Spleen (tissue), 11 donors: ENCODE measurements at regions not wholly inside any gene's neighbourhood (a gene's known extent, or its start where the extent isn't known, plus 50 kb on each side); places are given as distances from the start of the nearest gene placed in this dataset.

Source experiments
- DNase-seq: peaks from one replicate; pipeline ENCODE4 v3.0.0-alpha.2; 2020
- H3K27ac ChIP-seq, 8 donors: fragments of 200-600 bp; sonication (generic) in 7 of 8; 1 replicate in 4 of 8; 2 replicates in 4 of 8; pipeline versions ENCODE4 v1.5.0 to v1.8.0; 2016 to 2021; ENCODE audit warnings: inconsistent platforms in 4 of 8, mild to moderate bottlenecking in 4 of 8, moderate library complexity in 1 of 8
- H3K27me3 ChIP-seq, 7 donors: fragments of 200-600 bp; sonication (generic) in 6 of 7; replicated peaks in 1 of 7; 1 replicate in 4 of 7; 2 replicates in 3 of 7; pipeline versions ENCODE4 v1.5.0 to v1.8.0; 2016 to 2021; ENCODE audit warnings: inconsistent platforms in 3 of 7, mild to moderate bottlenecking in 1 of 7
- H3K36me3 ChIP-seq, 6 donors: fragments of 200-600 bp; sonication (generic) in 5 of 6; 1 replicate in 4 of 6; 2 replicates in 2 of 6; pipeline versions ENCODE4 v1.5.0 to v1.8.0; 2016 to 2021; ENCODE audit warnings: inconsistent platforms in 2 of 6
- H3K4me1 ChIP-seq, 6 donors: fragments of 200-600 bp; sonication (generic) in 5 of 6; 1 replicate in 3 of 6; 2 replicates in 3 of 6; pipeline versions ENCODE4 v1.5.0 to v1.8.0; 2016 to 2021; ENCODE audit warnings: inconsistent platforms in 3 of 6
- H3K4me3 ChIP-seq, 8 donors: fragments of 200-600 bp; sonication (generic) in 7 of 8; 1 replicate in 4 of 8; 2 replicates in 4 of 8; pipeline versions ENCODE4 v1.5.0 to v1.8.0; 2016 to 2021; ENCODE audit warnings: inconsistent platforms in 4 of 8, mild to moderate bottlenecking in 4 of 8, moderate library complexity in 2 of 8
- H3K9me3 ChIP-seq, 8 donors: fragments of 200-600 bp; sonication (generic) in 7 of 8; 1 replicate in 4 of 8; 2 replicates in 4 of 8; pipeline versions ENCODE4 v1.5.0 to v1.8.0; 2016 to 2021; ENCODE audit warnings: inconsistent platforms in 4 of 8
- POLR2A ChIP-seq, 3 donors: fragments of 450-650 bp; IDR thresholded peaks; one replicate each; pipeline ENCODE4 v1.5.1; 2017; ENCODE audit warnings: antibody characterized with exemption in 3 of 3, mild to moderate bottlenecking in 1 of 3
- POLR2AphosphoS5 ChIP-seq, 3 donors: sonication (generic); formaldehyde crosslinking; IDR thresholded peaks; one replicate each; pipeline ENCODE4 v1.5.1; 2017; ENCODE audit warnings: antibody characterized with exemption in 3 of 3
- WGBS, 5 donors: extraction: QIAGEN DNeasy Blood & Tissue Kit in 3 of 5; methylation state at CpG; one replicate each; pipeline versions ENCODE4 v1.1.5 to v1.1.7; 2013 to 2018; 5-methylcytosine and 5-hydroxymethylcytosine counted together
- intact Hi-C: fragments of 100-400 bp; cut with DNase I; formaldehyde crosslinking; loops from one replicate; pipeline ENCODE4 v1.15.0; 2023; ENCODE audit warnings: low total_unique reads
- TF ChIP-seq, protein P1 (sequence below), 11 experiments: fragments of 200-600 bp in 7 of 11; fragments of 450-650 bp in 4 of 11; sonication (generic) in 4 of 11; IDR thresholded peaks in 8 of 11; conservative IDR thresholded peaks in 3 of 11; 1 replicate in 7 of 11; 2 replicates in 4 of 11; pipeline versions ENCODE4 v1.4.0 to v1.8.0; 2016 to 2021; ENCODE audit warnings: antibody characterized with exemption in 11 of 11, inconsistent platforms in 4 of 11, mild to moderate bottlenecking in 1 of 11
- donor health status: healthy with polysubstance abuse.
- donor health status: DM: no; HTN: no; CAD: no; lungs with moderate emphysema.
- donor health status: DM: no; HTN: no; CAD: no.
- donor health status: Bipolar disorder and iron deficiency.
- donor health status: healthy.
- donor health status: DM: no; HTN: no; CAD: no.
- donor health status: DM: yes; HTN: yes; CAD: no.

DNA sequence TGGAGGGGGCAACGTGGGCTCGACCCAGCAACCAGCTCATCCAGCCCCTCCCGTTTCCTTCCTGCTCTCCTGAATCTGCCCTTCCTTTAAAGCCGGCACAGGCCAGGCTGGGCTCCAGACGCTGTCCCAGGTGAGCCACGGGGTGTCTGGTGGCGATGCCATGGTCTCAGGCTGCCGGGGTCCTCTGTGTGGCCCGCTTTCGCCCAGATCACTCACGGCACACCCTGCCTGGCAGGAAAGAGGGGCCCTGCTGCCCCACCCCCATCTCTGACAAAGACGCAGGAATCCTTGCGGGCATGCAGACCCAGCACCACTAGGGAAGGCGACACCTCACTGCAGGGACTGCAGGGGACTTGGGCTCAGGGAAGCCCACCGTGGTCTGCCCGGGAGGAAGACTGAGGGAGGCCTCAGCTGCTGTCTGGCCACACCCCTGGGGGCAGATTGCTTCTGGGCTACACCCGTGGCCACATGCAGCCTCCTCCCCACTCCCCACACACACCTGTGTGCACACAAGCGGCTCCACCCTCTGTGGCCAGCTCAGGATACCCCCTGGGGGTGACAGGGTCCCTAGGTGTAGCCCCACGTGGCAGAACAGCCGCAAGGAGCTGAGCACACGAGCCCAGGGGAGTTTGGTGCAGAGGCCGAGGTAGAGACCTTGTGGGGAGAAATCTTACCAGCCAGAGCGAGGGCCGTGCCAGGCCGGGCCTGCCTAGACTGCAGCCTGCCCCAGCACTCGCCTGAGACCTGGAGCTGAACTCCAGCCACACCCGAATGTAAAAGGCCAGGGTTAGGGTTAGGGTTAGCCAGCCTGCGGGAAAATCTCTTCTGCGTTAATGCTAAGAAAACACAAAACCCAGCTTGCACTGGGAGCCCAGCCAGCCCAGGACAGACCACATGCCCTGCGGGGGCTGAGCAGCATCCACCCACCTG, 104.6 kb downstream of the DLL1 start:
- Histone ChIP-seq H3K27ac (no peak overlapping the region), H3K9me3 (no peaks in the 10 kb centered on the region), H3K27me3 (peaks cover 0 to 30% (median 0%) of the 10 kb centered on the region in 7 donors), H3K4me1 (no peaks in the 10 kb centered on the region), H3K4me3 (no peak overlapping the region), H3K36me3 (no peaks in the 10 kb centered on the region)
- intact Hi-C loops, result no loop called here
- 69 to 77% (median 76%) methylated on average over 20 to 30 of the region's 30 CpGs for WGBS, 5 donors
- DNase-seq, result peak; percentile 66
- TF ChIP-seq POLR2A (IDR thresholded peaks at IDR 0.05), result no peak
- TF ChIP-seq, protein P1, sequence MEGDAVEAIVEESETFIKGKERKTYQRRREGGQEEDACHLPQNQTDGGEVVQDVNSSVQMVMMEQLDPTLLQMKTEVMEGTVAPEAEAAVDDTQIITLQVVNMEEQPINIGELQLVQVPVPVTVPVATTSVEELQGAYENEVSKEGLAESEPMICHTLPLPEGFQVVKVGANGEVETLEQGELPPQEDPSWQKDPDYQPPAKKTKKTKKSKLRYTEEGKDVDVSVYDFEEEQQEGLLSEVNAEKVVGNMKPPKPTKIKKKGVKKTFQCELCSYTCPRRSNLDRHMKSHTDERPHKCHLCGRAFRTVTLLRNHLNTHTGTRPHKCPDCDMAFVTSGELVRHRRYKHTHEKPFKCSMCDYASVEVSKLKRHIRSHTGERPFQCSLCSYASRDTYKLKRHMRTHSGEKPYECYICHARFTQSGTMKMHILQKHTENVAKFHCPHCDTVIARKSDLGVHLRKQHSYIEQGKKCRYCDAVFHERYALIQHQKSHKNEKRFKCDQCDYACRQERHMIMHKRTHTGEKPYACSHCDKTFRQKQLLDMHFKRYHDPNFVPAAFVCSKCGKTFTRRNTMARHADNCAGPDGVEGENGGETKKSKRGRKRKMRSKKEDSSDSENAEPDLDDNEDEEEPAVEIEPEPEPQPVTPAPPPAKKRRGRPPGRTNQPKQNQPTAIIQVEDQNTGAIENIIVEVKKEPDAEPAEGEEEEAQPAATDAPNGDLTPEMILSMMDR (IDR thresholded peaks at IDR 0.05 in 8 of 11, conservative IDR thresholded peaks at IDR 0.05 in 3 of 11), result no peak
- no peak for TF ChIP-seq POLR2AphosphoS5 (IDR thresholded peaks at IDR 0.05)

DNA sequence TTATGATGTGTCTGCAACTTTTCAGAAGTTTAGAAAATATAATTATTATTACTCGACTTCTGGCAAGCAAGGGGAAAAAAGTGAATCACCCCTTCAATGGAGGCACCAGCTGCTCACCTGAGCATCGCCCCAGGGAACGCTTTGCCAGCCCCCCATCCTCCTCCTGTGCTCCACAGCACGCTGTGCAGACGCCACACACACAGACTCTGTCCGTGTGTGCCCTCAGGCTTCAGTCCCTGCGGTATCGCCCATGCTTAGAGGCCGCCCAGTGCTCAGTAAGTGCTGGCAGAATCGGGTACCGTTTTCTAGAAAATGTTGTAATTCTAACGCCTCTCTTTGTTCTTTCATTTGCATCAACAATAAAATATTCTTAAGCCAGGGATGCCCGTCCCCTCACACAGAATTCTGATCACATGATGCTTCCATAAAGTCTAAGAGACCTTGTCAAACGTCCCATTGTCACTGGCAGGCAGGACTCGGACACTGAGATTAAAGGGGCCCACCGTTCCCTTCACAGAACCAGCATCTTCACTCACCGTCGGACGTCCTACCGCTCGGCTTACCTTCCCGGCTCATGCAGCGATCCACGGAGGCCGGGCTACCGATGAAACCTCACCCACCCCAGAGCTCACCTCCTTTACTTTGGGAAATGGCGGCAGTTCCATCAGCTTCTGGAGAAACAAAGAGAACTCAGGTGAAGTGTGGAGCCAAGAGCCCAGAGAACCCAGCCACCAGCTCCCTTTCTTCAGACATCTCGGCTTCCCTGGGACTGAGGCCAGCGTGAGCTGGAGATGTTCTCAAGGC, 105.5 kb downstream of the DLL1 start:
- intact Hi-C loops, result no loop called here
- no peak for TF ChIP-seq POLR2A (IDR thresholded peaks at IDR 0.05)
- TF ChIP-seq, protein P1 (IDR thresholded peaks at IDR 0.05 in 8 of 11, conservative IDR thresholded peaks at IDR 0.05 in 3 of 11), result no peak
- no peak for TF ChIP-seq POLR2AphosphoS5 (IDR thresholded peaks at IDR 0.05)
- Histone ChIP-seq H3K4me1 (no peaks in the 10 kb centered on the region), H3K9me3 (no peaks in the 10 kb centered on the region), H3K27me3 (peaks cover 0 to 34% (median 0%) of the 10 kb centered on the region in 7 donors), H3K27ac (no peak overlapping the region), H3K4me3 (no peak overlapping the region), H3K36me3 (no peaks in the 10 kb centered on the region)
- DNase-seq, result no peak
- WGBS, 5 donors, result 90 to 94% (median 92%) methylated on average over 28 to 29 of the region's 29 CpGs

DNA sequence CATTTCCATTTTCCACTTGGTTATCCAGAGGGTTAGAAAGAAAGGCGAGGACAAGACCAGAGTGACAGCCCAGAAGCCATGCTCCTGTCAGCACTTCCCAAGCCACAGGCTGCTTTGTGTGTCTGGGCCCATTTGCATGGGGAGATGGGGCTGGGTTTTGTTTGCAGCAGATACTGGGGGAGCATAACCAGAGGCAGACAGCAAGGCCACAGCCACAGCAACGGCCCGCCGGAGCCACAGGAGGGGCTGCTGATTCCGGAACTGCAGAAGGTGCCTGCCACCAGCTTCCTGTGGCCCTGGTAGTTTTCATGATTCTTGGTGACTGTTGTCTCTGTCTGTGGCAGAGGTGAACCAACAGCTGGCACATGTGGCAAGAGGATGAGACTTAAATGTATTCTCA, 106.6 kb downstream of the DLL1 start:
- DNase-seq, result peak; percentile 69
- no peak overlapping the region for H3K27ac ChIP-seq
- H3K36me3 ChIP-seq, result no peaks in the 10 kb centered on the region
- H3K9me3 ChIP-seq, result no peaks in the 10 kb centered on the region
- 50 to 94% (median 67%) methylated on average over 3 to 5 of the region's 5 CpGs for WGBS, 5 donors
- intact Hi-C loops, result no loop called here
- no peak overlapping the region for H3K4me3 ChIP-seq
- TF ChIP-seq POLR2A (IDR thresholded peaks at IDR 0.05) (no peak), POLR2AphosphoS5 (IDR thresholded peaks at IDR 0.05) (no peak)
- TF ChIP-seq, protein P1 (IDR thresholded peaks at IDR 0.05 in 8 of 11, conservative IDR thresholded peaks at IDR 0.05 in 3 of 11), result no peak
- H3K4me1 ChIP-seq, result no peaks in the 10 kb centered on the region
- H3K27me3 ChIP-seq, result peaks cover 0 to 34% (median 0%) of the 10 kb centered on the region in 7 donors

DNA sequence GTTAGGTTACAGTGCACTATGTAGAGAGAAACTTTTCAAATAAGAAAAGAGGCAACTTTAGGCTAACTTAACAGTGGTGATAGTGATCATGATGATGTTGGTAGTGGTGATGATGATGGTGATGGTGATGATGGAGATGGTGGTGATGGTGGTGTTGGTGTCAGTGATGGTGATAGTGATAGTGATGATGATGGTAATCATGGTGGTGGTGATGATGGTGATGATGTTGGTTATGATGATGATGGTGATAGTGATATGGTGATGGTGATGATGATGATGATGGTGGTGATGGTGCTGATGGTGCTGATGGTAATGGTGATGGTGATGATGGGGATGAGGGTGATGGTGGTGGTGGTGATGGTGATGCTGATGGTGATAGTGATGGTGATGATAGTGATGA, 107.4 kb downstream of the DLL1 start:
- TF ChIP-seq, protein P1 (IDR thresholded peaks at IDR 0.05 in 8 of 11, conservative IDR thresholded peaks at IDR 0.05 in 3 of 11), result no peak
- TF ChIP-seq POLR2AphosphoS5 (IDR thresholded peaks at IDR 0.05), result no peak
- TF ChIP-seq POLR2A (IDR thresholded peaks at IDR 0.05), result no peak
- H3K9me3 ChIP-seq, result no peaks in the 10 kb centered on the region
- H3K36me3 ChIP-seq, result no peaks in the 10 kb centered on the region
- no peak overlapping the region for H3K27ac ChIP-seq
- DNase-seq, result no peak
- intact Hi-C loops, result no loop called here
- H3K4me1 ChIP-seq, result no peaks in the 10 kb centered on the region
- H3K4me3 ChIP-seq, result no peak overlapping the region
- peaks cover 0 to 38% (median 0%) of the 10 kb centered on the region in 7 donors for H3K27me3 ChIP-seq
